Ovary (tissue), 3 donors: ENCODE measurements at regions not wholly inside any gene's neighbourhood (a gene's known extent, or its start where the extent isn't known, plus 50 kb on each side); places are given as distances from the start of the nearest gene placed in this dataset.

Experiments used
- POLR2A ChIP-seq: fragments of 450-650 bp; IDR thresholded peaks from one replicate; pipeline ENCODE4 v1.6.1; 2017; ENCODE audit warnings: antibody characterized with exemption, mild to moderate bottlenecking, moderate library complexity
- TF ChIP-seq, protein P1 (sequence below), 3 donors: fragments of 450-650 bp in 2 of 3; fragments of 200-600 bp in 1 of 3; IDR thresholded peaks; one replicate each; pipeline versions ENCODE4 v1.5.1 to v1.8.0; 2016 to 2022; ENCODE audit warnings: antibody characterized with exemption in 3 of 3, mild to moderate bottlenecking in 1 of 3
- donor health status: DM: no; HTN: no; CAD: no.

DNA sequence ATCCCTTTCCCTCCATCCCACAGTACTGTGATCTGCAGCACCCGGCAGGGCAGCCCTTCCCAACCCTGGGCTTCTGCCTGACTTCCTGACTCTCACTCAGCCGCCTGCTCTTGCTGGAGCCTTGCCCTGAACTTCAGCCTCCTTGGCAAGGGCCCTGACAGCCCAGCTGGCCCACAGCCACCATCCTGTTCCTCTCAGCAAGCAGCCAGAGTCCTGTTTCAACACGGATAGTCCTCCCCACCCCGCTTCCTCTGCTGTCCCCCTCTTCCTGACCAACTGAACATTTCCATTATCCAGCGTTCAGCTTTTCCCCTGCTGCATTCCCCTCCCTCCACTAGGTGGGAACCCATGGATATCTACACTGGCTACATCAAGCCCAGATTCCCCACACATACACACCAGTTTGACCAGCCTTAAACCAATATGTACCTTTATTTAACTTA lies 74.0 kb upstream of the MDM1 start:
- no peak for TF ChIP-seq POLR2A
- TF ChIP-seq, protein P1, sequence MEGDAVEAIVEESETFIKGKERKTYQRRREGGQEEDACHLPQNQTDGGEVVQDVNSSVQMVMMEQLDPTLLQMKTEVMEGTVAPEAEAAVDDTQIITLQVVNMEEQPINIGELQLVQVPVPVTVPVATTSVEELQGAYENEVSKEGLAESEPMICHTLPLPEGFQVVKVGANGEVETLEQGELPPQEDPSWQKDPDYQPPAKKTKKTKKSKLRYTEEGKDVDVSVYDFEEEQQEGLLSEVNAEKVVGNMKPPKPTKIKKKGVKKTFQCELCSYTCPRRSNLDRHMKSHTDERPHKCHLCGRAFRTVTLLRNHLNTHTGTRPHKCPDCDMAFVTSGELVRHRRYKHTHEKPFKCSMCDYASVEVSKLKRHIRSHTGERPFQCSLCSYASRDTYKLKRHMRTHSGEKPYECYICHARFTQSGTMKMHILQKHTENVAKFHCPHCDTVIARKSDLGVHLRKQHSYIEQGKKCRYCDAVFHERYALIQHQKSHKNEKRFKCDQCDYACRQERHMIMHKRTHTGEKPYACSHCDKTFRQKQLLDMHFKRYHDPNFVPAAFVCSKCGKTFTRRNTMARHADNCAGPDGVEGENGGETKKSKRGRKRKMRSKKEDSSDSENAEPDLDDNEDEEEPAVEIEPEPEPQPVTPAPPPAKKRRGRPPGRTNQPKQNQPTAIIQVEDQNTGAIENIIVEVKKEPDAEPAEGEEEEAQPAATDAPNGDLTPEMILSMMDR (IDR thresholded peaks at IDR 0.05): peak in 2 of 3 donors; percentile 8 to 39
